IPS DF 4.7 (cell line): ENCODE measurements at regions not wholly inside any gene's neighbourhood (a gene's known extent, or its start where the extent isn't known, plus 50 kb on each side); places are given as distances from the start of the nearest gene placed in this dataset.
"Not testable (repeated sequence)": the region's sequence is repeated elsewhere in the genome, so short reads cannot be mapped to it uniquely, and the experiment has no call there.

ENCODE experiments used
- DNase-seq: peaks from one replicate; pipeline ENCODE4 v3.0.0-alpha.2; 2013; ENCODE audit warnings: low spot score; ENCODE audit errors: extremely low read depth

DNA sequence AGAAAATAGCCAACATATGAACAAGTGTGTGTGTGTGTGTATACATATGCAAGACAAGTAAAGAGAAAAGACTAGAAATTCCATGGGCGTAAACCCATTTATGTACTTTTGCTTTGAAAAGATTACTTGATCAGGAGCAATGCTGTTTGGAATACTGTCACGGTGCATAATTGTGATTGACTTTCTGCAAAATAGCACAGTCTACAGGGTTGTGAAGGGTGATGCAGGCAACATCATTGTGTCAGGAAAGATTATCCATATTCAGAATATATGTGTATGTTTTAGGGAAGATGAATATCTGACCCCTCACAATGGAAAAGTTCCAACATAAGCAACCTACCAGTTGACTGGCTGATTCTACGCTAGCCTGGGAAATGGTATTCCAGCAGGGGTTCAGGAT lies 307.7 kb downstream of the JRKL start:
- no peak for DNase-seq

- no peak for DNase-seq
Measured at GRCh38 chr11:96704847-96705246, 315.0 kb downstream of the JRKL start.

DNA sequence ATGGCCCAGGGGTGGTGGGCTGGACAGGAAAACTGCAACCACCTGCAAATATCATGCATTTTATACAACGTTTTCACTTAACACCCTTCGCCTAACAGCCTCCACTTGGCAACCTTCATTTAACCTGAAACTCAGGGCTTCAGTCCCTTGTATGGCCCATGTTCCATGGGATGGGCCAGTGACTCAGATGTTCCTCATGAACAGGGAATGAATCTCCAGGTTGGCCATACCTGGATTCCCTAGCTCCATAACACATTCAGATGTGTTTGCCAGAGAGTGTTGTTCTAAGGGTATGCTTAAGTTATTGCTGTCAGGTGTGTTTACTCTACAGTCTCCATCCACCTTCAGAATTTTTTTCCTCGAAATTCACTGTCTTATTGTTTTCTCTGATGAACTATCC lies 316.9 kb downstream of the JRKL start:
- DNase-seq, result no peak

GRCh38 chr11:96707273-96707672 lies 317.5 kb downstream of the JRKL start:
- DNase-seq, result no peak

DNA sequence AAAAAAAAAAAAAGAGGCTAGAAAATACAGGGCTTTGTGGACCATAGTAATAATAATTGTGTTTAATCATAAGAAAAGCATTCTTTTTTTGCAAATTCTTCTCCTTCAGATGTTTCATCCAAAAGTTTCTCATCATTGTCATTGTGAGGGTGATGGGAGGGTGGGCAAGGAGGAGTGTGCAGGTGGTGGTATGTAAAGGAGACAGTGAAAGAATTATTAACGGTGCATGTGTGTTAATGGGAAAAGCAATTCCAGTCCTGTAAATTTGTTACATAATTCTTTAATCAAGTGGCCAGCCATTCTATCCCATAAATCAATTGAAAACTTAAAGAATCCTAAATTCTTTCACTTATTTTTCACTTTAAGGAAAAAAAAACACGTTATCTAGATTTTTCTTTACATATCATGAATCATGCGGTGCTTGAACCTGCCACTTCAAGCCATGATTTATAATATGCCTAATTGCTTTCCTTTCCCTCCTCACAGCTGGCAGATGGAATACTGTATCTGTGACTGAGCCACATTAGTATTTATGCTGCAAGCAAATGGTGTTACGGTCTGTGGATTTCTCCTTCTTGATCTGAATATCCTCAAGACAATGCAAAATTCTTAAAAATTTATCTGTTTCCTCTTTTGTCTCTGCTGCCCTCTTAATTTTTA lies 318.5 kb downstream of the JRKL start:
- DNase-seq, result no peak

DNA sequence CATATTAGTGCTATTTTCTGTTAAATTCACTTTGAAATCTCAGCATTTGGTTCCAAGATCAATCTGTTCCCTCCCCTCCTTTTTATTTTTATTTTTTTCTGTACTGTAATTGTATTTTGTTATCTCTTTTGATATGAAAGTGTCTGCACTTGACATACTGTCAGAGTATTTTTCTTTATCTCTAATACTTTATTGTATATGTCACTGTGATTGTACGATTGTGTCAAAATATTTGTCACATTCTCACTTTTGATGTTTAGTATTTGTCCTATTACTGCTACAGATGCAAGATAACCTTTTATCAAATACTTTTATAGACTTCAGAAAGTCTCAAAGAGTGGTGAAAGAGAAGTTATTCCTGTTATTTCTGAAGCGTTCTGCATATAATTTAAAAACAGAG lies 323.5 kb downstream of the JRKL start:
- DNase-seq, result no peak

DNA sequence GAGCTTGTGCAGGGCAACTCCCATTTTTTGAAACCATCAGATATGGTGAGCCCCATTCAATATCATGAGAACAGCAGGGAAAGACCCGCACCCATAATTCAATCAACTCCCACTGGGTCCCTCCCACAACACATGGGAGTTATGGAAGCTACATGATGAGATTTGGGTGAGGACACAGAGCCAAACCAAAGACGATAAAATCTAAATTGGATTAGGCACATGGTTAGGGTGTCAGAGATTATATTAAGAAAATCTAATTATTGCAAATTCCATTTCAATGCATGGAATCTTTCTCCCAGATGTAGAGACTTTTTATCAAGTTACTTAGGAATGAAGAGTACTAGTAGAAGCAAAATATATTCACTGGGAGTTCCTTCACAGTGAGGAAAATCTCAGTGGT lies 324.9 kb downstream of the JRKL start:
- DNase-seq, result no peak

- DNase-seq, result no peak
Measured at GRCh38 chr11:96715208-96715607, 325.4 kb downstream of the JRKL start.

DNA sequence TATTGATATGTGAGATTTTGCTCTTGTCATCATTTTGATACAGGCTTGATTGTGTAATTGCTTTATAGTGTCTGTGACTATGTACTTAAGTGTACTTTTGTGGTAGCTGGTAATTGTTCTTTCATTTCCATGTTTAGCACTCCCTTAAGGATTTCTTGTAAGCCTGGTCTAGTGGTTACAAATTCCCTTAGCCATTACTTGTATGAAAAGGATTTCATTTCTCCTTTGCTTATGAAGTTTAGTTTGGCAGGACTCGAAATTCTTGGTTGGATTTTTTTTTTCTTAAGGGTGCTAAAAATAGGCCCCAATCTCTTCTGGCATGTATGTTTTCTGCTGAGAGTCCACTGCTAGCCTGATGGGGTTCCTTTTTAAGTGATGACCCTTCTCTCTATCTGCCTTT lies 346.8 kb downstream of the JRKL start:
- no peak for DNase-seq

- DNase-seq, result no peak
Measured at GRCh38 chr11:96738311-96738710, 348.5 kb downstream of the JRKL start.

GRCh38 chr11:96741068-96741467 lies 351.3 kb downstream of the JRKL start:
- no peak for DNase-seq

DNA sequence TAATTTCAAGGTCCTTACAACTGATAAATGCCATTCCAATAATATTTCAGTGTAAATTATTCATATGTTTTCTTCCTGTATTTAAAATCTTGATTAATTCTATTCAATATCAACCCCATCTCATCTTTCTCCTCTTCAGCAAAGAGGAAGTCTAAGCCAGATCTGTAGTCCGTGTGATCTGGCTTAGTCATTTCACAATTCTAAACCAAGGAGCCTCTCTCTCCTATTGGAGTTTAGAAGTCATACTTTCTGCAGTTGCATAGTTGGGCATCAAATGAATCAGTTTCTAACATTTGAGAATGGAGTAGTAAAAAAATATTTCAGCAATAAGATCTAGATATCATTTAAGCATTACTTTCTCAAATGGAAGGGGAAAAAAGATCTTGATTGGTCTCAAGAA lies 354.9 kb downstream of the JRKL start:
- no peak for DNase-seq

DNA sequence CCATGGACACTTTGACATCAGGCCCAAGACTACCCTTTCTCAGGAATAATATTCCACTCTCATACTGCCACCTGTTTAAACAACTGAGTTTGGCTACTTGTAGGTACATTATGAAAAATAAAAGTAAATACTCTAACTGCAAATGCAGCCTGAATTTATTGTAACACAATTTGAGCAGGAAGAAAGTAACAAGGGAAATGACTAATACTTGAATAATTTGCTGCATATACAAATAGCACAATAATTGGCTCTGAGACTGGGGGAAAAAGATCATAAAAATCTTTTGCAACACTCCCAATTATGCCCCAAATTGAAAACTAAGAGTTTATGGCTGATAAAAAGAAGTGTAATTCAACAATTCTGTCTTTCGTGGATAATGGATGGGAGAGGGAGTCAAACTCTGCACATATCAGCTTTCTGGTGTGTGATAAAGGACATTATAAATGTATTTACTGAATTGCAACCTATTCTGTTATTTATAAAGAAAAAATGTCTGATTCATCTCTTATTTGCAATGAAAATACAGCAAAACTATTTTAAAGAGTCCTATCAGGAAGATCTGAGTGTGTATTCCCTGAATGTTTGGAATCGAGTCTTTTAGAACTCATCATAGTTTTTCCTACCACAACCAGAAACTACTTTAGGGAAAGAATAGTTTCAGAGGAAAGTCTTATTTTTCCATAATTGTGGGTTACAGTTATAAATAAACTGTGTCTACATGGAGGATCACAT lies 359.0 kb downstream of the JRKL start:
- DNase-seq, result no peak

DNA sequence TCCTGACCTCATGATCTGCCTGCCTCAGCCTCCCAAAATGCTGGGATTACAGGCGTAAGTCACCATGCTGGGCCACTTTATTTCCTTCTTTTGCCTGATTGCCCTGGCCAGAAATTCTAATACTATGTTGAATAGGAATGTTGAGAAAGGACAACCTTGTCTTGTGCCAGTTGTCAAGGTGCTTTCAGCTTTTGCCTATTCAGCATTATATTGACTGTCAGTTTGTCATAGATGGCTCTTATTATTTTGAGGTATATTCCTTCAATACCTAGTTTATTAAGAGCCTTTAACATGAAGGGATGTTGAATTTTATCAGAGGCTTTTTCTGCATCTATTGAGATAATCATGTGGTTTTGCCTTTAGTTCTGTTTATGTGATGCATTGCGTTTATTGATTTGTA lies 362.0 kb downstream of the JRKL start:
- DNase-seq, result not testable (repeated sequence)

- no peak for DNase-seq
Measured at GRCh38 chr11:96752221-96752620, 362.4 kb downstream of the JRKL start.

DNA sequence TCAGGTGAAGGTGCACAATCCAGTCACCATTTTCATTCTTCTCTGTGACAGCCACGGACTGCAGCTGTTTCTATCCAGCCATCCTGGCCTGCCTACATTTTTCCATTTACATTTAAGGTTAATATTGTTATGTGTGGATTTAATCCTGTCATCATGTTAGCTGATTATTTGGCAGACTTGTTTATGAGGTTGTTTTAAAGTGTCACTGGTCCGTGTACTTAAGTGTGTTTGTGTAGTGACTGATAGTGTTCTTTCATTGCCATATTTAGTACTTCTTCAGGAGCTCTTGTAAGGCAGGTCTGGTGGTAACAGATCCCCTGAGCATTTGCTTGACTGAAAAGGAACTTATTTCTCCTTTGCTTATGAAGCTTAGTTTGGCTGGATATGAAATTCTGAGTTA lies 364.2 kb downstream of the JRKL start:
- no peak for DNase-seq

GRCh38 chr11:96755209-96755608 lies 365.4 kb downstream of the JRKL start:
- DNase-seq, result no peak

- DNase-seq, result no peak
Measured at GRCh38 chr11:96755752-96756151, 365.9 kb downstream of the JRKL start.

DNA sequence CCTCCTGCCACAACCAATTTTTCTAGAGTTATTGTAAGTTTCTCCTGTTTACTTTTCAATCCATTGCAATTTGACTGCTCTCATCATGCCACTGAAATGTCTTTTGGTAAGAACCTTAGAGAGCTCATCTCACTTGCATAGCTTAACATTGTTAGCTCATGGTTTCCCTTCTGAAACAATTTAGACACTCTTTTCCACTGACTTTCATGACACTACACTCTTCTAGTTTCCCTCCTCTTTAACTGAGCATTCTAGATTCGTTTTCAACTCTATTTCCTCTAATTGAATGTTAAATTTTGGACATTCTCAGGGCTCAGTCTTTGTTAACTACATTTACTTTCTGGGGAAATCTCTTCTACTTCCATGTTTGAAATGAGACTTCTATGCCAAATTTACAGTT lies 369.1 kb downstream of the JRKL start:
- DNase-seq, result no peak

DNA sequence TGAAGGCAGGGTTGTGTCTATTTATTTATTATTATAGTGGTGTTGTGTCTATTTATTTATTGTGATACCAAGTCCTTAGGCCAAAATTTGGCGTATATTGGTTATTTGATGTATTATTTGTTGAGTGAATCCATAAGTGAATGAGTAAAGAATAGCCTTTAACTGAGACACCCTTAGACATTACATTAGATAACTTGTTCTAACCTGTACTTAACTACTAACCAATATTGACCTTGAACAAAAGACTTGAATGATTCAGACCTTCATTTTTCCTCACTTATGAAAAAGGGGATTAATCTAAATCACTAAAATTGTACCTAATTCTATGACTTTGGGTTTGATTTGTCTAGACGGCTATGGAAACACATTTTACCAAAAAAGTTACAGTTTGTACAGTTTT lies 370.5 kb downstream of the JRKL start:
- no peak for DNase-seq

DNA sequence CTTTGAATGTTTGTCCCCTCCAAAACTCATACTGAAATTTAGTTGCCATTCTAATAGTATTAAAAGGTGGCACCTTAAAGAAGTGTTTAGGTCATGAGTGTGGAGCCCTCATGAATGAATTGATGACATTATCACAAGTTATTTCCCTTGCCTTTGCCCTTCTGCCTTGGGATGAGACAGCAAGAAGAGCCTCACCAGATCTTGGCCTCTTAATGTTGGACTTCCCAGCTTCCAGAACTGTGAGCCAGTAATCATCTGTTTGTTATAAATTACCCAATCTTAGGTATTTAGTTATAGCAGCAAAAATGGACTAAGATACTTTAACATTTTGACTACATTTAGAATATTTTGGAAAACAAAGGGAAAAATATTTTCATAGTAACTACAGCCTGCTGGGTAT lies 371.0 kb downstream of the JRKL start:
- no peak for DNase-seq

- DNase-seq, result no peak
Measured at GRCh38 chr11:96761451-96761850, 371.6 kb downstream of the JRKL start.

DNA sequence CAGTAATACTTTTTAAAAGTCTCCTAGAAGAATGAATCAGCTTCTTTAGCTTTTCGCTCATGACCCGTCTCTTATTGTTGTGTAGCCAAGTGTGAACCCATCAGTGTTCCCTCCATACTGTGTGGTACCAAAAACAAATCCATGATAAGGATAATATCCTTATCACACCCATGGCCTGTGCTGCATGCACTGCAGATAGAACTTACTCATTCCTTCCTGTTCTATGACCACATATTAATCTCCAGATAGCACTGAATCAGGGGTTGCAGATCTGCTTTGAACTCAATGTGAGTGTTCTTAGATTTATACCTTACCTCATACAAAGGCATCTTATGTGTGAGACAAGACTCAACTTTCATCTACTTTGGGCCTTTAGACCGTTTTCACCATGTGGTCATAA lies 373.4 kb downstream of the JRKL start:
- DNase-seq, result no peak
